ENCODE measurements at regions not wholly inside any gene's neighbourhood (a gene's known extent, or its start where the extent isn't known, plus 50 kb on each side); places are given as distances from the start of the nearest gene placed in this dataset.

GRCh38 chrX:80334583-80334982, 85.7 kb upstream of the TENT5D start:
- no peak overlapping the region for H3K27ac ChIP-seq
- no peaks in the 10 kb centered on the region for H3K4me1 ChIP-seq (ENCODE audit: low read depth, poor library complexity, severe bottlenecking)
- H3K27me3 ChIP-seq (ENCODE audit: insufficient read depth, low read depth), result no peaks in the 10 kb centered on the region
- H3K4me2 ChIP-seq, result no peak overlapping the region
- no peaks in the 10 kb centered on the region for H3K79me2 ChIP-seq (ENCODE audit: insufficient read depth, low read depth)
- no peak overlapping the region for H3K9ac ChIP-seq
- no peak overlapping the region for H3K4me3 ChIP-seq (IDR thresholded peaks at IDR 0.05; ENCODE audit: insufficient read depth, low read depth, low read length)
- H2AFZ ChIP-seq (ENCODE audit: low read depth), result no peak overlapping the region
- no peak for TF ChIP-seq CTCF (conservative IDR thresholded peaks at IDR 0.05; ENCODE audit: low read depth, low read length)
- H3K36me3 ChIP-seq (ENCODE audit: insufficient read depth), result no peaks in the 10 kb centered on the region
- H4K20me1 ChIP-seq (ENCODE audit: insufficient read depth), result no peaks in the 10 kb centered on the region

GRCh38 chrX:80335062-80335830, 85.0 kb upstream of the TENT5D start:
- H3K4me1 ChIP-seq (ENCODE audit: low read depth, poor library complexity, severe bottlenecking), result no peaks in the 10 kb centered on the region
- no peak overlapping the region for H2AFZ ChIP-seq (ENCODE audit: low read depth)
- H3K27me3 ChIP-seq (ENCODE audit: insufficient read depth, low read depth), result no peaks in the 10 kb centered on the region
- no peaks in the 10 kb centered on the region for H3K79me2 ChIP-seq (ENCODE audit: insufficient read depth, low read depth)
- H4K20me1 ChIP-seq (ENCODE audit: insufficient read depth), result no peaks in the 10 kb centered on the region
- no peak overlapping the region for H3K4me3 ChIP-seq (IDR thresholded peaks at IDR 0.05; ENCODE audit: insufficient read depth, low read depth, low read length)
- H3K9ac ChIP-seq, result no peak overlapping the region
- no peak overlapping the region for H3K4me2 ChIP-seq
- TF ChIP-seq CTCF (conservative IDR thresholded peaks at IDR 0.05; ENCODE audit: low read depth, low read length), result no peak
- no peaks in the 10 kb centered on the region for H3K36me3 ChIP-seq (ENCODE audit: insufficient read depth)
- H3K27ac ChIP-seq, result no peak overlapping the region

- no peak overlapping the region for H3K4me2 ChIP-seq
- no peak overlapping the region for H3K9ac ChIP-seq
Observed at GRCh38 chrX:80354966-80355465, 65.2 kb upstream of the TENT5D start.

More at GRCh38 chrX:80354966-80355465, 65.2 kb upstream of the TENT5D start:
- H3K36me3 ChIP-seq (ENCODE audit: insufficient read depth), result no peaks in the 10 kb centered on the region
- H3K27ac ChIP-seq, result no peak overlapping the region
- H3K27me3 ChIP-seq (ENCODE audit: insufficient read depth, low read depth), result no peaks in the 10 kb centered on the region
- H3K79me2 ChIP-seq (ENCODE audit: insufficient read depth, low read depth), result no peaks in the 10 kb centered on the region
- no peaks in the 10 kb centered on the region for H4K20me1 ChIP-seq (ENCODE audit: insufficient read depth)
- no peak overlapping the region for H3K4me3 ChIP-seq (IDR thresholded peaks at IDR 0.05; ENCODE audit: insufficient read depth, low read depth, low read length)
- no peak overlapping the region for H2AFZ ChIP-seq (ENCODE audit: low read depth)
- no peak for TF ChIP-seq CTCF (conservative IDR thresholded peaks at IDR 0.05; ENCODE audit: low read depth, low read length)
- H3K4me1 ChIP-seq (ENCODE audit: low read depth, poor library complexity, severe bottlenecking), result no peaks in the 10 kb centered on the region

Data from KMS-11 (cell line).